ENCODE measurements at regions not wholly inside any gene's neighbourhood (a gene's known extent, or its start where the extent isn't known, plus 50 kb on each side); places are given as distances from the start of the nearest gene placed in this dataset.
"Not testable (repeated sequence)": the region's sequence is repeated elsewhere in the genome, so short reads cannot be mapped to it uniquely, and the experiment has no call there.

- H3K4me1 ChIP-seq (ENCODE audit: control insufficient read depth in 1 of 2, insufficient read depth in 2 of 2, low read length in 2 of 2); H3K36me3 ChIP-seq (ENCODE audit: control insufficient read depth in 1 of 2, insufficient read depth in 2 of 2, low read length in 2 of 2); H3K27ac ChIP-seq (ENCODE audit: low read length); H3K27me3 ChIP-seq (ENCODE audit: low read depth, low read length); H3K9me3 ChIP-seq (ENCODE audit: control insufficient read depth in 1 of 2, low read length in 2 of 2); H3K4me3 ChIP-seq (ENCODE audit: low read depth in 1 of 2, low read length in 2 of 2): not testable (repeated sequence)
These were observed 148.6 kb upstream of the PDE4D start for GRCh38 chr5:60041996-60042664.

DNA sequence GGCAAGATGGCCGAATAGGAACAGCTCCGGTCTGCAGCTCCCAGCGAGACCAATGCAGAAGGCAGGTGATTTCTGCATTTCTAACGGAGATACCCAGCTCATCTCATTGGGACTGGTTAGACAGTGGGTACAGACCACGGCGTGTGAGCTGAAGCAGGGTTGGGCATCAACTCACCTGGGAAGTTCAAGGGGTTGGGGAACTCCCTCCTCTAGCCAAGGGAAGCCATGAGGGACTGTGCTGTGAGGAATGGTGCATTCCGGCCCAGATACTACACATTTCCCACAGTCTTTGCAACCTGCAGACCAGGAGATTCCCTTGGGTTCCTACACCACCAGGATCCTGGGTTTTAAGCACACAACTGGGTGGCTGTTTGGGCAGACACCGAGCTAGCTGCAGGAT is 148.0 kb upstream of the PDE4D start:
- H3K4me1 ChIP-seq (ENCODE audit: control insufficient read depth in 1 of 2, insufficient read depth in 2 of 2, low read length in 2 of 2); H3K27ac ChIP-seq (ENCODE audit: low read length); H3K36me3 ChIP-seq (ENCODE audit: control insufficient read depth in 1 of 2, insufficient read depth in 2 of 2, low read length in 2 of 2); H3K27me3 ChIP-seq (ENCODE audit: low read depth, low read length); H3K9me3 ChIP-seq (ENCODE audit: control insufficient read depth in 1 of 2, low read length in 2 of 2); H3K4me3 ChIP-seq (ENCODE audit: low read depth in 1 of 2, low read length in 2 of 2): not testable (repeated sequence)

DNA sequence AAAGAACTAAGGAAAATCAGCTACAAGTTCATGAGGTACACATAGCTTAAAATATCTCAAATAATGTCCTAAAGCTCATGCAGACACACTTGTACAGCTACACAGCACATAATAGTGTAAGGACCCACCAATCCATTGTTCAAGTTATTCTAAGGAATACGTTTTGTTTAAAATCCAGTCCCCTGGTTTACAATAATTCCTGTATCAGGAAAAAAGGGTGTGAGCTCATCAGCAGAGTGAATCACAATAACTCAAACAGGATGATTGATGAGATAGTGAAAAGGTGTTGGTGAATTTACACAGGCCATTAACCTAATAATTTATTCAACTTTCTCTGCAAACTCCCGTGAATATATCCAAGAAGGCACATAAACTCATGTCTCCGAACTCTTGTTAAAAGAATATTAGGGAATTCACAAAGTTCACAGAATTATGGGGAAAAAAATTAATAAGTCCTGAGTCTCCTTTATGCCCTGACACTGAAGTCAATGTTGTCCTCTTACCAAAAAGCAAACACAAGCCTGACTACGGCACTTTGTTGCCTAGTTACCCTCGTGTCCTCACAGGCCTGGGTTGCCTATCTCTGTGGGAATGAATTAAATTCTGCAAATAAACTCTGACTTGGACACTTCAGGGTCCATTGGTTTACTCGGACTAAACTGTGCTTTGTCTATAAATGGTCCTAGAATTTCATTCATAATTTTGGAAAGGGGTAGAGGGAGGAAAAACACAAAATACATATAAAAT is 142.8 kb upstream of the PDE4D start:
- Histone ChIP-seq H3K36me3 (ENCODE audit: control insufficient read depth in 1 of 2, insufficient read depth in 2 of 2, low read length in 2 of 2) (no peaks in the 10 kb centered on the region), H3K27ac (ENCODE audit: low read length) (no peak overlapping the region), H3K27me3 (ENCODE audit: low read depth, low read length) (no peaks in the 10 kb centered on the region), H3K4me3 (ENCODE audit: low read depth in 1 of 2, low read length in 2 of 2) (no peak overlapping the region), H3K4me1 (ENCODE audit: control insufficient read depth in 1 of 2, insufficient read depth in 2 of 2, low read length in 2 of 2) (no peaks in the 10 kb centered on the region), H3K9me3 (ENCODE audit: control insufficient read depth in 1 of 2, low read length in 2 of 2) (no peaks in the 10 kb centered on the region)

- Histone ChIP-seq H3K9me3 (ENCODE audit: control insufficient read depth in 1 of 2, low read length in 2 of 2) (no peaks in the 10 kb centered on the region), H3K27ac (ENCODE audit: low read length) (no peak overlapping the region), H3K36me3 (ENCODE audit: control insufficient read depth in 1 of 2, insufficient read depth in 2 of 2, low read length in 2 of 2) (no peaks in the 10 kb centered on the region), H3K4me3 (ENCODE audit: low read depth in 1 of 2, low read length in 2 of 2) (no peak overlapping the region), H3K27me3 (ENCODE audit: low read depth, low read length) (no peaks in the 10 kb centered on the region), H3K4me1 (ENCODE audit: control insufficient read depth in 1 of 2, insufficient read depth in 2 of 2, low read length in 2 of 2) (no peaks in the 10 kb centered on the region)
These were observed 132.6 kb upstream of the PDE4D start for GRCh38 chr5:60026161-60026560.

GRCh38 chr5:60024104-60024503 is 130.6 kb upstream of the PDE4D start:
- Histone ChIP-seq H3K9me3 (ENCODE audit: control insufficient read depth in 1 of 2, low read length in 2 of 2) (no peaks in the 10 kb centered on the region), H3K36me3 (ENCODE audit: control insufficient read depth in 1 of 2, insufficient read depth in 2 of 2, low read length in 2 of 2) (no peaks in the 10 kb centered on the region), H3K27ac (ENCODE audit: low read length) (no peak overlapping the region), H3K27me3 (ENCODE audit: low read depth, low read length) (no peaks in the 10 kb centered on the region), H3K4me3 (ENCODE audit: low read depth in 1 of 2, low read length in 2 of 2) (no peak overlapping the region), H3K4me1 (ENCODE audit: control insufficient read depth in 1 of 2, insufficient read depth in 2 of 2, low read length in 2 of 2) (no peaks in the 10 kb centered on the region)

DNA sequence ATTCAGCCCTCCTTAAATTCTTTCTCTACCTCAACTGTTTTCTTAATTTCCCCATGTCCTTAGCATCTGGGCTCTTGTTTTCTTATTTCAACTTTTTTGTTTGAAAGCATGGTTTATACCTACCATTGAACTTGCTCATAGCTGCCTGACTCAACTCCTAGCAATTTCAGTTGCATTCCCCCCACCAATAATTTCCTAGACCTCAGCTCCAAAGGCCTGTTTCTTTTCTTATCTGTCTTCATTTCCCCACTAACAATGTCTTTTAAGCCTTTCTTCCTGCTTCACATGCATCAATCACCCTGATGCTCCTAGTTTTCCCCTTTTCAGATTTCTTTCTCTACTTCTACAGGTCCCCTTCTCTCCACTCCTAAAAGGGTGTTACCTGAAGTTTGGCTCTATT is 129.7 kb upstream of the PDE4D start:
- Histone ChIP-seq H3K4me3 (ENCODE audit: low read depth in 1 of 2, low read length in 2 of 2) (no peak overlapping the region), H3K4me1 (ENCODE audit: control insufficient read depth in 1 of 2, insufficient read depth in 2 of 2, low read length in 2 of 2) (no peaks in the 10 kb centered on the region), H3K36me3 (ENCODE audit: control insufficient read depth in 1 of 2, insufficient read depth in 2 of 2, low read length in 2 of 2) (no peaks in the 10 kb centered on the region), H3K27me3 (ENCODE audit: low read depth, low read length) (no peaks in the 10 kb centered on the region), H3K27ac (ENCODE audit: low read length) (no peak overlapping the region), H3K9me3 (ENCODE audit: control insufficient read depth in 1 of 2, low read length in 2 of 2) (no peaks in the 10 kb centered on the region)

DNA sequence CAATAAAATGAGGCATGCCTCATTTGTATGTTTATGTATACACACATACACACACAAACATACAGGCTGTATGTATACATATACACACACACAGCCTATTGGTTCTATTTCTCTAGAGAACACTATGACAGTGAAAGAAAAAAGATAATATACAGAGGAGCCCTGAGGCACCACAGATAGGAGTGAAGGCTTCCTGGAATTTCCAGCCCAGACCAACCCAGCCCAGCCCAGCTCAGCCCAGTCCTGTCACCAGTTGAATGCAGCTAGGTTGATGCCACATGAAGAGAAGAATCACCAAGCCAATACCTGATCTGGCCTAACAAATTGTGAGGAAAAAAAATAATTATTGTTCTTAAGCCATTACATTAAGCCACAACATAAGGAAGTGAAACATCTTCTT is 126.9 kb upstream of the PDE4D start:
- Histone ChIP-seq H3K4me1 (ENCODE audit: control insufficient read depth in 1 of 2, insufficient read depth in 2 of 2, low read length in 2 of 2) (no peaks in the 10 kb centered on the region), H3K36me3 (ENCODE audit: control insufficient read depth in 1 of 2, insufficient read depth in 2 of 2, low read length in 2 of 2) (no peaks in the 10 kb centered on the region), H3K27me3 (ENCODE audit: low read depth, low read length) (no peaks in the 10 kb centered on the region), H3K4me3 (ENCODE audit: low read depth in 1 of 2, low read length in 2 of 2) (no peak overlapping the region), H3K9me3 (ENCODE audit: control insufficient read depth in 1 of 2, low read length in 2 of 2) (no peaks in the 10 kb centered on the region), H3K27ac (ENCODE audit: low read length) (no peak overlapping the region)

GRCh38 chr5:60018960-60019359 is 125.4 kb upstream of the PDE4D start:
- not testable (repeated sequence) for H3K27me3 ChIP-seq (ENCODE audit: low read depth, low read length); H3K36me3 ChIP-seq (ENCODE audit: control insufficient read depth in 1 of 2, insufficient read depth in 2 of 2, low read length in 2 of 2); H3K9me3 ChIP-seq (ENCODE audit: control insufficient read depth in 1 of 2, low read length in 2 of 2); H3K27ac ChIP-seq (ENCODE audit: low read length); H3K4me1 ChIP-seq (ENCODE audit: control insufficient read depth in 1 of 2, insufficient read depth in 2 of 2, low read length in 2 of 2); H3K4me3 ChIP-seq (ENCODE audit: low read depth in 1 of 2, low read length in 2 of 2)

- Histone ChIP-seq H3K27ac (ENCODE audit: low read length) (no peak overlapping the region), H3K27me3 (ENCODE audit: low read depth, low read length) (no peaks in the 10 kb centered on the region), H3K4me1 (ENCODE audit: control insufficient read depth in 1 of 2, insufficient read depth in 2 of 2, low read length in 2 of 2) (no peaks in the 10 kb centered on the region), H3K9me3 (ENCODE audit: control insufficient read depth in 1 of 2, low read length in 2 of 2) (no peaks in the 10 kb centered on the region), H3K36me3 (ENCODE audit: control insufficient read depth in 1 of 2, insufficient read depth in 2 of 2, low read length in 2 of 2) (no peaks in the 10 kb centered on the region), H3K4me3 (ENCODE audit: low read depth in 1 of 2, low read length in 2 of 2) (no peak overlapping the region)
These were observed 124.6 kb upstream of the PDE4D start for GRCh38 chr5:60018091-60018490.

DNA sequence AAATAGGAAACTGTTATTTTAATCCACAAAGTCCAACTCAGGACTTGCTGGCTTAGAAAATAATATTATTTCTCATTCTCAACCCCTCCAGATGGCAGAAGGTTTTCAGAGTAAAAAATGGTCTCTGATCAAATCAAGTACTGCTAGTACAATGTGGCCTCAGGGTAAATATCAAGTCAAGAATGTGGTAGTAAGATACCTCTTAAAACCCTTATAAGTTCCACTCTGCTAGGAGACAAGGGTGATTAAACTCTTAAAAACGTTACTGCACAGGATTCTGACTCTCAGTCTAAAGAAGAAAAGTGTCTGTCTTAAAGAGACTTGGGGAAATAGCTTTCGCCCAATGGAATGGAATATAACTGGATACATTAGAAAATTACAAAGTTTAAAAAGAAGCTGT is 120.8 kb upstream of the PDE4D start:
- Histone ChIP-seq H3K36me3 (ENCODE audit: control insufficient read depth in 1 of 2, insufficient read depth in 2 of 2, low read length in 2 of 2) (no peaks in the 10 kb centered on the region), H3K4me1 (ENCODE audit: control insufficient read depth in 1 of 2, insufficient read depth in 2 of 2, low read length in 2 of 2) (no peaks in the 10 kb centered on the region), H3K27me3 (ENCODE audit: low read depth, low read length) (no peaks in the 10 kb centered on the region), H3K9me3 (ENCODE audit: control insufficient read depth in 1 of 2, low read length in 2 of 2) (no peaks in the 10 kb centered on the region), H3K27ac (ENCODE audit: low read length) (no peak overlapping the region), H3K4me3 (ENCODE audit: low read depth in 1 of 2, low read length in 2 of 2) (no peak overlapping the region)

DNA sequence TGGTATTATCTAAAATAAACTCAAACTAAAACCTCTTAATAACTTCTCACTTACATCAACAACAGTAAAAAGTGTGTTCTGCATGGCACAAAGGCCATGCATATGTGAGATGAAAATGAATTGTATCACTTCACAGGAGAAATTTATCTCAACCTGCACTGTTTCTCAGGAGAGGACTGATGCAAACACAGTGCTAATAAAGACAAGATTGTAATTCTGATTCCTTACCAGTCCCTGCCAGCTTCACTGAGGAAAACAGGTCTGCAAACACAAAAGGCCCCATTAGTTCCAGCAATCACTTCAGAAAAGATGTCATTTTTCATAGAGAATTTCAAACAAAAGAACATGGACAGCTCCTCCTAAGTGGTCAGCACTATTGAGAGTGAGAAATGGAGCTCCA is 117.3 kb upstream of the PDE4D start:
- no peaks in the 10 kb centered on the region for H3K36me3 ChIP-seq (ENCODE audit: control insufficient read depth in 1 of 2, insufficient read depth in 2 of 2, low read length in 2 of 2)
- no peaks in the 10 kb centered on the region for H3K4me1 ChIP-seq (ENCODE audit: control insufficient read depth in 1 of 2, insufficient read depth in 2 of 2, low read length in 2 of 2)
- H3K9me3 ChIP-seq (ENCODE audit: control insufficient read depth in 1 of 2, low read length in 2 of 2), result no peaks in the 10 kb centered on the region
- no peak overlapping the region for H3K27ac ChIP-seq (ENCODE audit: low read length)
- no peaks in the 10 kb centered on the region for H3K27me3 ChIP-seq (ENCODE audit: low read depth, low read length)
- H3K4me3 ChIP-seq (ENCODE audit: low read depth in 1 of 2, low read length in 2 of 2), result no peak overlapping the region

- Histone ChIP-seq H3K9me3 (ENCODE audit: control insufficient read depth in 1 of 2, low read length in 2 of 2) (no peaks in the 10 kb centered on the region), H3K27me3 (ENCODE audit: low read depth, low read length) (no peaks in the 10 kb centered on the region), H3K4me3 (ENCODE audit: low read depth in 1 of 2, low read length in 2 of 2) (no peak overlapping the region), H3K27ac (ENCODE audit: low read length) (no peak overlapping the region), H3K4me1 (ENCODE audit: control insufficient read depth in 1 of 2, insufficient read depth in 2 of 2, low read length in 2 of 2) (no peaks in the 10 kb centered on the region), H3K36me3 (ENCODE audit: control insufficient read depth in 1 of 2, insufficient read depth in 2 of 2, low read length in 2 of 2) (no peaks in the 10 kb centered on the region)
These were observed 116.8 kb upstream of the PDE4D start for GRCh38 chr5:60010328-60010727.

Measured in muscle layer of duodenum (tissue), 2 donors.